PFSK-1 (cell line): ENCODE measurements at regions not wholly inside any gene's neighbourhood (a gene's known extent, or its start where the extent isn't known, plus 50 kb on each side); places are given as distances from the start of the nearest gene placed in this dataset.

Source experiments
- FOXP2 ChIP-seq: optimal IDR thresholded peaks from 2 replicates; pipeline ENCODE3; 2011; ENCODE audit warnings: borderline replicate concordance, control low read depth, inconsistent platforms; ENCODE audit not compliant: insufficient read depth; ENCODE audit errors: extremely low read length, extremely low read depth
- POLR2AphosphoS5 ChIP-seq: IDR thresholded peaks from 2 replicates; pipeline ENCODE4 v1.6.1; 2012; ENCODE audit warnings: low read depth, mild to moderate bottlenecking, control low read depth, low read length, moderate library complexity
- REST ChIP-seq, 2 experiments: IDR thresholded peaks; 2 replicates each; pipeline versions ENCODE4 v1.6.1 to v1.8.0; 2011 to 2012; ENCODE audit warnings: low read depth in 2 of 2, low read length in 2 of 2, control low read depth in 1 of 2, inconsistent platforms in 1 of 2, mild to moderate bottlenecking in 1 of 2, moderate library complexity in 1 of 2; ENCODE audit not compliant: insufficient read depth in 1 of 2
- SIN3A ChIP-seq: IDR thresholded peaks from 2 replicates; pipeline ENCODE4 v1.6.1; 2012; ENCODE audit warnings: mild to moderate bottlenecking, low read length, moderate library complexity, borderline replicate concordance; ENCODE audit not compliant: insufficient read depth
- TAF1 ChIP-seq: IDR thresholded peaks from 2 replicates; pipeline ENCODE4 v1.6.1; 2012; ENCODE audit warnings: low read length, control low read depth, borderline replicate concordance; ENCODE audit not compliant: insufficient read depth

- no peak for TF ChIP-seq REST (IDR thresholded peaks at IDR 0.05; ENCODE audit: insufficient read depth in 1 of 2, low read depth in 2 of 2, low read length in 2 of 2)
- no peak for TF ChIP-seq TAF1
- no peak for TF ChIP-seq SIN3A
- TF ChIP-seq POLR2AphosphoS5, result no peak
- no peak for TF ChIP-seq FOXP2
These were observed 217.2 kb downstream of the IRX2 start for GRCh38 chr5:2534251-2534650.

- TF ChIP-seq TAF1, result no peak
- no peak for TF ChIP-seq REST (IDR thresholded peaks at IDR 0.05; ENCODE audit: insufficient read depth in 1 of 2, low read depth in 2 of 2, low read length in 2 of 2)
- TF ChIP-seq SIN3A, result no peak
- TF ChIP-seq FOXP2, result no peak
These were observed 218.7 kb downstream of the IRX2 start for GRCh38 chr5:2532809-2533208.

GRCh38 chr5:2531318-2531717 lies 220.2 kb downstream of the IRX2 start:
- TF ChIP-seq TAF1 (no peak), SIN3A (no peak), POLR2AphosphoS5 (no peak), FOXP2 (no peak), REST (IDR thresholded peaks at IDR 0.05; ENCODE audit: insufficient read depth in 1 of 2, low read depth in 2 of 2, low read length in 2 of 2) (no peak)

- TF ChIP-seq SIN3A (no peak), POLR2AphosphoS5 (no peak), FOXP2 (no peak), REST (IDR thresholded peaks at IDR 0.05; ENCODE audit: insufficient read depth in 1 of 2, low read depth in 2 of 2, low read length in 2 of 2) (no peak), TAF1 (no peak)
These were observed 220.9 kb downstream of the IRX2 start for GRCh38 chr5:2530609-2531008.

DNA sequence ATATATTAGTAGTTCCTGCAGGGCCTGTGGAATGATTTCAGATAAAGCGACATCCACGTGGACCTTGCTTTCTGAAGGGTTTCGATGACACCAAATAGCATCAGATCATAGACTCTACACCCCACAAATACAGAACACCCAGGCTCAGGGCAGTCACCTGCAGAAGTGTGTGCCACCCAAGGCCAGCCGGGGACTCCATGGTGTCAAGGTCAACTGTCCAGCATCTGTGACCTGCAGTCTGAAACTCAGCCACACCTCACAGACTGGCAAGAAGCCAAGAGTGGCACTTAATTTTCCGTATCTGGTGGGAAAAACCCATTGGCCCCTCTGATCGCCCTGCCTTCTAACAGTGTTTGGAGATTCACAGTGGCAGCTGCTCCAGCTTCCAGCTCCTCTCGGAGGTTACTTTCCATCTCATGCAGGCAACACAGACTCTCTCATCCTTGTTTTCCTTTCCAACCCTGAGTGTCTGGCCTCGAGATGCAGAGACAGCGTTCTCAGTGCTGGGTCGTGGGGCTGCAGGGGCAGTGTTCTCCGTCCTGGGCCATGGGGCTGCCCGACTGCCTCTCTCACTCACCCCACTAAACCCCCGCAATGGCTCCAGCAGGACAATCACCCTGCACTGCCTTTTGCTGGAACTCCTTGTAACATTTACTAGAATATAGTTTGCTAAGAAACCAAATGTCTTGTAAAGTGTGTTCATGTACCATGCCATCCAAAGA lies 221.9 kb downstream of the IRX2 start:
- TF ChIP-seq FOXP2 (no peak), POLR2AphosphoS5 (no peak), TAF1 (no peak), REST (IDR thresholded peaks at IDR 0.05; ENCODE audit: insufficient read depth in 1 of 2, low read depth in 2 of 2, low read length in 2 of 2) (no peak), SIN3A (no peak)
